Hindlimb muscle (tissue), 1 donor: ENCODE measurements at regions not wholly inside any gene's neighbourhood (a gene's known extent, or its start where the extent isn't known, plus 50 kb on each side); places are given as distances from the start of the nearest gene placed in this dataset.

ENCODE experiments used
- DNase-seq: peaks from one replicate; pipeline ENCODE4 v3.0.0-alpha.2; 2013

DNA sequence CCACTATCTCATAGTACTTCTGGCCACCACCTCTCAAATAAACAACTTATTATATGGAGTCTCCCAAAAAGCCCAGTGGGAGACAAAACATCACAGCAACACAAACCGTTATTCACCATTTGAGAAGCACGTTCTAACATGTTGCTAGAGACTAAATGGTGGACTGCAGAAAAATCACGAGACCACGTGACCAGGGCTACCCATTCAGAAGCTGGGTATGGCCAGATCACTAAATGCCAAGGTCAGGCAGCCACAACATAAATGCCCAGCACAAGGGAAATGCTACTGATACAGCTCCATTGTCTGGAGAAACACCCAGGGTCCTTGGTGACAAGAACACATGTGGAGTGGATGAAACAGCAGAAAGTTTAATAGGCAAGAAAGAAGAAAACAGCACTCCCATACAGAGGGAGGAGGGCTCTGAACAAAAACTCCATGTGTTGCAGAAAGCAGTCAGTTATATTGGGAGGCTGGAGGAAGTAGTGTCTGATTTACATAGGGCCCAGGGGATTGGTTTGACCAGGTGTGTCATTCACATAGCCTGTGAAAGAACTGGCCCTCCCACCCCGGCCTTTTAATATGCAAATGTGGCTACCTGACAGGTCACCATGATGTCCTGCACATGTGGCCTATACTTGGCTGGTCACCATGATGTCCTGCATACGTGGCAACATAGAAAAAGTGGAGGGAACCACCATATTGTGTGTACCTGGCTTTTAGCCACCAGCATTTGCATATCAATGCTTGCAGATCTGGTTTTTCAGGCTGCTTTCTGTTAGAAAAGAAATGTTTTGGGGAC, 97.2 kb downstream of the TRIM36 start:
- DNase-seq, result no peak

DNA sequence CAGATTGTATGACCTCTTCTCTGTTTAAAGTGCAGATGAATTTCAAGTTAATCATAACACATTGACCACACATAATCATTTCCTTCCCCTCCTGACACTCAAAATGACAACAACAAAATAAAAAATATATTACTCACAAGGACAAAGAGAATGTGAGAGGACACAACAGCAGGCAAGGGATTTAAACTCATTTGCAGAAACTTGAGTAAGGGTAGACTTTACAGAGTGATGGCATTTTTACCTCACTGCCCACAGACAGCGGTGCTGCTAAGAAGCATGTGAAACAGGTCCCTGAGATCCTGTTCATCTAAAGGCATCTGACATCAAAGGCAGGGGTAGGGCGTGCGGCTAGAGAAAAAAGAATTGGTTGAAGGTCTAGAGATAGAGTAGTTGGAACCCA, 99.0 kb downstream of the TRIM36 start:
- no peak for DNase-seq

DNA sequence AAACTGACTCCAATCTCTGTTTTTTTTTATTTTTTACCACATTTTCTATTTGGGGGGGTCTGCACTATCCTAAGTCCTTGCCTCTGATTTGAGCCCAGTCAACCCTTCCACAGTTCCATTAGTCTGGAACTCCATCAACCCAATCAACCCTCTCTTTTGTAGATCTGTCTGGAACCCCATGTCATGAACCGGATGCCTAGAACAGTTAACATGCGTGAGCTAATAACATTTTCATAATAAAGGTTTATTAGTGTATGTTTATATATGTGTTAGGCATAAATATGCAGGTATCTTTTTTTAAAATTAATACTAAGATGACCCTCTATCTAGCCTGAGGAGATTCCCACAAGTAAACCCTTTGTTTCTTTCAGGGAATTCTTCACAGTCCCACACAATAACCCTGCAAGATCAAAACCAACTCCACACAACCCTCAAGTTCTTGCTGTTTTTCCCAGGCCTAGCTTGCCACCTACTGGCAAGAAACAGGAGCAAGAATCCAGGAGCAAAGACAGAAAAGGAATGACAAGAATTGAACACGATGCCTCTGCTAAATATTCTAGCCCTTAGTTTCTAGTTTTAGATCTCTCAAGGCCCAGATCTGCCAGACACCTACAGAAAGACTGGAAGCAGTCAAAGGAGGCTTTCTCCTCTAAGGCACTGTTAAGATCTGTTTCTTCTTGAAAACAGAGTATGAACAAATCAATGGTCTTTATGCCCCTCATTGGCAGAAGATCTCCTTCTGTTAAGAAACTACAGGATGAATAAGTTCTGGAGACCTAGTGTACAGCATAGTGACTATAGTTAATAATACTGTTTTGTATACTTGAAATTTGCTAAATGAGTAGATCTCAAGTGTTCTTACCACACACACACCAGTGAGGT, 100.4 kb downstream of the TRIM36 start:
- peak; percentile 52 for DNase-seq

DNA sequence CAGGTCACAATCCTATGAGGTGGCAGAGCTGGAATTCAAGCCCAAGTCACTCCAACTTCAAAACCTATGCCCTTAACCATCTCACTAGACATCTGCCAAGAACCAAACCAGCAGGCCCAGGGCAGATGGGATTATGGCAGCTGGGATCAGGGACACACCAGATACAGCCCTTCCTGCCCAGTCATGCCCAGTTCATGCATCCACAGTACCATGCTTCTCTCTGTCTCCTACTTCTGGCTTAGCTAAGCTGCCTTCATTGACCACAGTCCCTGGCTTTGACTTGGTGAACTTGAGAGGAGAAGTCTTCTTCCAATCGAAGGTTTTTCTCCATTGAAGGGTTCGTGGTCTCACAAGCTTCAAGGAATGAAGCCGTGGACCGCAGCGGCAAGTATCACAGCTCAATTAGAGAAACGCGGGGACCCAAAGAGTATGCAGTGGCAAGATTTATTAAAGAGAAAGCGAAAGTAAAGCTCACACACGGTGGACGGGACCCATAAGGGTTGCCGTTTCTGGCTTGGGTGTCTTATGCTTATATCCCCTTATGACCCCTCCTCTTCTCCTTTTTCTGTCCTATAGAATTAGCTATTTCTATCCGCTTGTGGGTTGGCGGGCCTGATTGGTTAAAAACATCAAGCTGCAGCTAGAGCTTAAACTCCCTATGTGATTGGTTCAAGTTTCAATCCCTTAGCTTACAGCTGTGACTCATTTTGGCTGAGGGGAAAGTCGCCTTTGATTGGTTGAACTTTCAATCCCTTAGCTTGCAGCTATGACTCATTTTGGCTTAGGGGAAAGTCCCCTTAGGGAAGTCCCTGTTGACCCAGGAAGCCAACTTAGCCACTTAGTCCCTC, 101.2 kb downstream of the TRIM36 start:
- no peak for DNase-seq

DNA sequence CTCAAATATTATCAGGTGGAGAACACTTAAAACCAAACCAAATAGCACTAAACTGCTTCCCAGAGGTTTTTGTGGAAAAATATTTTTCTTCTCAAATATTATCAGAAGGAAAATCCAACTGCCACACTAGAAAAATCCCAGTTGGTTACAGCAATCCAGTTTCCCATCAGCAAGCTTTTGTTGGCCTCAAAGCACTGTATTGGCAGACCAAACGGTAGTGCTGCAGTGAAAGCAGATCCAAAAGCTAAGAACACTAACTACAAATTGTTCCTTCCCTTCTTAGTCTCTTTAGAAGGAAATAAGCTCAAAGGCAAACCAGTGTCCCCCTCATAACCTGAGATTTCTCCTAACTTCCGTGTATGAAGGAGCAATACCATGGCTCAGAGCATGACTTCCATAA, 105.3 kb downstream of the TRIM36 start:
- DNase-seq, result peak; percentile 54

DNA sequence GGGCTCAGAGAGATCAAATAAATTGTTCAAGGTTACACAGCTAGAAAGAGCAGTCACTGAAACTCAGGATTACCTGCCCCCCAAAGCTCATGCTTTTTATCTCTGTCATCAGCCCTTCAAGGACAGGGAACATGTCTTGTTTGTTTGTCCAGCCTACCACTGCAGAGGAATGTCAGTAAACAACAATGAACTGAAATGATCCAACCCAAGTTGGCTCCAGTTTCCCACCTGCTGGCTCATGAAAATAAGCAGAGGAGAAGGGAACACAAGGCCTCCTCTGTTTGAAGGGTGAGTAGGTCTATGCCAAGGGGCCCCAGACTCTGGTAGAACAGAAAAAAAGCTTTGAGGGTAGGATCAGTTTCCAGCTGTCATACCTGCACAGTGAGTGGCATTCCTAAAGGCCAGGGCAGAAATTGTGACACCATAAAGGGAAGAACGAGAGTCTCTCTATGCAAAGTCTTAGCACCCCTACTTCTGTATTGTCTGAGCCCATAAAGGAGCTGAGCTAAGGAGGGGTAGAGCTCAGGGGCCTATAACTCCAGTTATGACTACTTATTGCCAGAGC, 115.2 kb downstream of the TRIM36 start:
- DNase-seq, result no peak

DNA sequence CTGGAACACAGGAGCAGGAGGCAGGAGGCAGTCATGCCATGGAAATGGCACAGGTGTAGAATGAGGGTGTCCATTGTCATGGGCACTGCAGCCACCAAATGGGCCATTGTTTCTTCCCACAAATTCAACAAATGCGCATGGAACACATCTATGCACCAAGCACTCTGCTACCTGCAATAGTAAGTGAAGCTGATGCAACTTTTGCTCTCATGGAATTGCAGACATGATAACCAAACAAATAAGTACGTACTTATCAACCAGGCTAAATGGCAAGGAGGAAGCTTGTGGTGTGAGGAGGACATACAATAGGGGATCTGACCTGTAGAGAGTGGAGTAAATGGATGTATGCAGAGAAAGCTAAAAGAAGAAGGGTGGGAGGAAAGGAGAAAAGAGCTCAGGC, 116.8 kb downstream of the TRIM36 start:
- no peak for DNase-seq

DNA sequence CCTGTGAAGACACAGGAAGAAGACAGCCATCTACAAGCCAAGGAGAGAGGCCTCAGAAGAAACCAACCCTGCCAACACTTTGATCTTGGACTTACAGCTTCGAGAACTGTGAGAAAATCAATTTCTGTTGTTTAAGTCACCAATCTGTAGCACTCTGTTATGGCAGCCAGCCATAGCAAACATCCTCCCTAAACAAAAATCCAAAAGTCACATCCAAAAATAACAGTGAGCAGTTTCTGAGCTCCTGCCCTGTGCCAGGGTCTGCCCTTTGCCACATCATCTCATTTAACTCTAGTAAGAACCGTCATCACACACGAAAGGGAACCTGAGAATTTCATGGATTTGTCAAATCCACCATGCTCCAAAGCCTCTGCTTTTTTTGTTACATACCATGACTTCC, 118.8 kb downstream of the TRIM36 start:
- DNase-seq, result no peak

DNA sequence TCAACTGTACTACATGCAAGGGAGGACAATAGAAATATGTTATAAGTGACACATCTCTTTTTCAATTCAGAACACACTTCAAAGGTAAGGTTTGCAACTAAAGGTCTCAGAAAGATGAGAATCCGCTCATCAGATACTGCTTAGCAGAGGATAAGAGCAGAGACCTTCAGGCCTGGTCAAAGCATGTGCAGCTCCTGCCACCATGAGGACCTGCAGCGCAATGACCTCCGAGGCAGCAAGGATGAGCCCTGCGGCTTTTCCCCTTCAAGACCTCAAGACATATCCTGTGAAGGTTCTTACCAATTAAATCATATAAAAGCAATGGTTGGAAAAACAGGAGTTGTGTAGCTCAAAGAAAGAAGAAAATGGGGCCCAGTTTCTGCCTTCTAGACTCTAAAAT, 135.8 kb downstream of the TRIM36 start:
- DNase-seq, result no peak

DNA sequence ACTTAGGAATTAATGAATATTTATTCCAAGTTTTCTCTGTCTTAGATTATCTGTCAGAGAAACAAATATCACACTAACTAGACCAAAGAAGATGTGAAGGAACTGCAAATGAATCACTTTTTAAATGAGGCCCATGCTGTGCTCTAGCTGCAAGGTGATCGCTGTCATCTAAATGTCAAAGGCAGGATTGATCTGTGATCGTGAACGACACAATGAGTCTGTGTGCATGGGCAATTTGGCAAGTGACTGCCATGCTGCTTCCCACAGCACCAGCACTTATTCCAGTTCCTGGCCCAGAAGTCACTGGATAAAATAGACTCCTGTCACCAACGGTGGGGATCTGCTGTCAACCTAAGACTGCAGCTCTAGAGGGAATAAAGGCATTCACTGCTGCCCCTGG, 141.2 kb downstream of the TRIM36 start:
- no peak for DNase-seq

DNA sequence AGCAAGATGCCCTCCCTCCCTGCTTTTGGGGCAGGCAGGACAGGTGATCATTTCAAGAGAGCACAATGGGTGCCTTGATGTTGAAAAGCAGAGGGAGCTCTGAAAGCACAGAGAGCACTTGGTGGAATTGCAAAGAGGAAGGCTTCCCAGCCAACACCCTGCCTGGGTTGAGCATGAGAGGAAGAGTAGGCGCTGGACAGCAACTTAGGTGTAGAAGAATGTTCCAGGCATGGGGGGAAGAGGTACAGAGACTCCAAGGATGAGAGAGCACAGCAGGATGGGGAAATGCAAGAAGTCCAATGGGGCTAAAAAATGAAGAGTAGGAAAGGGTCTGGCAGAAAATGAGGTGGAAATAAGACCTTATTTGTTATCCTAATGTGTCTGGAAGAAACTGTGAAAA, 144.8 kb downstream of the TRIM36 start:
- no peak for DNase-seq

DNA sequence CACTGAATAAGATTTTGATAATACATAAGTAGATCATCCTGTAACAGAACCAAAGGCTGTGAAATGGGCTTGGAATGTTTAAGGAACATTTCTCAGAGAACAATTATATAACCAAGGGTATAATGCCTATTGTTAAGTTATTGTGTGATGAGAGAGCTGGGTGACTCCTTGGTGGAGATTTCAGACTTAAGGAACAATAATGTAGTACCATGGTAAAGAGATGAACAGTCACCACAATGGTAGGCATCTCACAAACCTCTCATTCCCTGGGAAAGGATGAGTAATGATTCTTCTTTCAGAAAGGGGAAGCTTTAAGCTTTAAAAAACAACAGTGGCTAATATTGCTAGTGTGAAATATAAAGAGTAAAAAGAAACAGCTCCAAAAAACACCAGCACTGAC, 147.4 kb downstream of the TRIM36 start:
- no peak for DNase-seq

DNA sequence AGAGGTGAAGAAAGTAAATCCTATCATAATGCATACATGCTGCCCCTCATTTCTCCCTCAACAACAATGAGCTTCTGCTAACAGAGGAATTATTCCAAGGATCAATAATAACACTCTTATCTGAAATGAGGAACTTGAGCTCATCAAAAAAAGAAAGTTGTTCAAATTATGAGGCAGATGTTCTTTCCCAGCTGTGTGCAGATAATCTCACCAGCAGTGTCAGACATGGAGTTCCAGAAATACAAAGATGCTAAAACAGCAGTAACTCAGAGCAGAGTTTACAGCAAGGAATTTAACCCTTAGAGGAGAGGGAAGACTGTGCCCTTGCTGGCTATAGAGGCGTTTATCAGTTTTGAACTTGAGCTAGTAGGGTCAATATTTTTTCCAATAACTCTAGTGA, 153.1 kb downstream of the TRIM36 start:
- no peak for DNase-seq

DNA sequence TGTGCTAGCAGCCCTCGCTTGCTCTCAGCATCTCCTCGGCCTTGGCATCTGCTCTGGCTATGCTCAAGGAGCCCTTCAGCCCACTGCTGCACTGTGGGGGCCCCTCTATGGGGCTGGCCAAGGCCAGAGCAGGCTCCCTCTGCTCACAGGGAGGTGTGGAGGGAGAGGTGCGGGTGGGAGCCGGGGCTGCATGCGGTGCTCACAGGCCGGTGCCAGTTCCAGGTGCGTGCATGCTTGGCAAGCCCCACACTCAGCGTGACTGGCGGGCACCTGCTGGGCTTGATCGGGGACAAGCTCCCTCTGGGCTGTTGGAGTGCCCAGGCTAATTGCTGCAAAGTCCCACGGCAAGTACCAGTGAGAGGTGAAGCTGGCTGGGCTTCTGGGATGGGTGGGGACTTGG, 170.5 kb downstream of the TRIM36 start:
- DNase-seq, result no peak

DNA sequence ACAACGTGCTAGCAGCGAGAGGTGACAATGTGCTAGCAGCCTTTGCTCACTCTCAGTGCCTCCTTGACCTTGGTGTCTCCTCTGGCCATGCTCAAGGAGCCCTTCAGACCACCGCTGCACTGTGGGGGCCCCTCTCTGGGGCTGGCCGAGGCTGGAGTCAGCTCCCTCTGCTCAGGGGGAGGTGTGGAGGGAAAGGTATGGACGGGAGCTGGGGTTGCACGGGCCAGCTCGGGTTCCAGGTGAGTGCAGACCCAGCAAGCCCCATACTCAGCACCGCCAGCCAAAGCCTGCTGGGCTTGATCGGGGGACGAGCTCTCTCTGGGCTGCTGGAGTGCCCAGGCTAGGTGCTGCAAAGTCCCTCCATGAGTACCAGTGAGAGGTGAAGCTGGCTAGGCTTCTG, 180.2 kb downstream of the TRIM36 start:
- DNase-seq, result no peak

DNA sequence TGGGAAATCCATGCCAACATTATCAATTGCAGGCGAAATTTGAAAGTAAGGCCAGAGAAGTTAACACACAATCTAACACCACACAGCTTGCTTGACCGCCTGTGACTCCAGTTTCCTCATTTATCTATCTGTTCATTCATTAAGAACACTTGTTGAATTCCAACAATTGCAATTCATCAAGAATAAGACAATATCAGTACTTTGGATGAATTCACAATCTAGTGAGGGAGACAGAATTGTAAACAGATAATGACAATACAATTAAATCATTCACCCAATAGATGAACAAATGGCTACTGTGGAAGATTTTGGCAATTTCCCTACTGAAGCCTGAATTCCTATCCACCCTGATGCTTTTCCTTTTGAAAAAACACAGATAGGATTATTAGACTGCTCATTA, 181.6 kb downstream of the TRIM36 start:
- no peak for DNase-seq

DNA sequence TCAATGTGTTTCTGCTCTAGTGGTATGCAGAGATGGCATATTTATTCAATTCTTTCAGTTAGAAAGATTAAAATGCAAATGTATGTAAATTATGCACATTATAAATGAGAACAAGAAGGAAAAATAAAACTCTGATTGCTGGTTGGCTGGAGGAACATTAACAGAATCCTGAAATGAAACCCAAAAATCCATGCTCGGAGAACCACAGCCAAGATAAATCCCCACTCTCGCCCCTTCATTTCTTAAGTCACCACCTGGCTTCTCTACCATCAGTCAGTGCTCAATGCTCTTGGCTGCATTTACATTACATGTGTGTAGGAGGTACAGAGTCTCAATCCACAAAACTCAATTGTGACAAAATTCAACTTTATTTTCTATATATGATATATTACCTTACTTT, 184.9 kb downstream of the TRIM36 start:
- no peak for DNase-seq

DNA sequence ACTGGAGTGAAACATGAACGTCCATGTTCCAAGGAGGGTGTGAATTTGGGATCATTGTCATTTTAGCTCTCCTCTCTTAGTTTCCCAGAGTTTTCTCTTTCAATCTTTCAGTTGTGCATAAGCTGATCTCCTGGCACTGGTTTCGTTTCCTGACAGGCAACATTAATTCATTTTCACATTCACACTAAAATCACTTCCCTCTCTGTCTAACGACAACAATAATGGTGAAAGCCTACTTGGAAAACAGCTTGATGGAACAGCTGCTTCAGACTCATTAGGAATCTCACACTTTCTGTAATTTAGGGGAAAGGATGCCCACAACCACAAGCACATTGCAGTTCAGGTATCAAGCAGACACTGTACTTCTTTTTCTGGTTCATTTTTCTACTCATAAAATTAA, 188.6 kb downstream of the TRIM36 start:
- no peak for DNase-seq

DNA sequence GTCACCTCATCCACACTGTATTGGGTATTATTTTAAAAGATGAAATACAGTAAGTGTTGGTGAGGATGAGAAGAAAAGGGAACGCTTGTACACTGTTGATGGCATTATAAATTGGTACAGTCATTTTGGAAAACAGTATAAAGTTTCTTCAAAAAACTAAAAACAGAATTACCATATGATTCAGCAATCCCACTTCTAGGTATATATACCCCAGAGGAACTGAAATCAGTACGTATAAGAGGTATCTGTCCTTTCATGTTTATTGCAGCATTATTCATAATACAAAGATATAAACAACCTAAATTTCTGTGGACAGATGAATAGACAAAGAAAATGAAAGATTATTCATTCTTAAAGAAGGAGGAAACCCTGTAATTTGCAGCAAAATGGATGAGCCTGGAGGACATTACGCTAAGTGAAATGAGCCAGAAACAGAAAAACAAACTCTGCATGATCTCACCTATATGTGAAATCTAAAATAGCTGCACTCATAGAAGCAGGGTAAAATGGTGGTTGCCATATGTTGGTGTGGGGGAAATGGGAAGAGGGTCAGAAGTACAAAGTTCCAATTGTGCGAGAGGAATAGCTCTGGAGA, 191.6 kb downstream of the TRIM36 start:
- DNase-seq, result no peak

DNA sequence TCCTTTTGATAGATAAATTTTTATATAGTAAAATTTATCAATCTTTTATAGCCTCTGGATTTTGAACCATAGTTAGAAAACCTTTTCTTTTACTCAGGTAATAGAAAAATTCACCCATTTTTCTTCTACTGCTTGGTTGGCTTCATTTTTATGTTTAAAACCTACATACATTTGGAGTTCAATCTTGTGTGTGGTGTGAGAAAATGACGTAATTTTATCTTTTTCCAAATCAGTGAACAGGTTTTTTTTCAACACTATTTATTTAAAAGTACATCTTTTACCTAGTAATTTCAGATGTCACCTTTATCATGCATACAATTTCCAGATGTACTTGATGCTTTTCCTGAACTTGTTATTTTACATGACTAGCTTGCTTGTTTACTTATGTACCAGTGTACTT, 200.2 kb downstream of the TRIM36 start:
- no peak for DNase-seq

DNA sequence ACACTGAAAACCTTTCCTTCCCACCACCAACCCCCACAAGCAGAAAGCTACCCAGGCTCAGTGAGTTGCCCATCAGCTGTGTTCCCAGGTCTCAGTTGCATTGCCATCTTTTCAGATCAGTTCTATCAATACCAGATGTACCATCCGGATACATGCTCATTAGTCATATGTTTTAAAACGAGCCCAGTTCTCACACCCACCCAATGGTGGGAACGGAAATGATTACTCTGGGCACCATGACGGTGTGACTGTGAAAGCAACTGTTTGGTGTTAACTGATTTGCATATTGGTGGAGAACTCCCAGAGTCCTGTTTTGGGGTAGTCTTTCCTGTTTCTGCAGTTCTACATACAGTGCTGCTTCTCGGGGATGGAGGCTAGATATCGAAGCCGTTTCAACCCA, 212.3 kb downstream of the TRIM36 start:
- no peak for DNase-seq

DNA sequence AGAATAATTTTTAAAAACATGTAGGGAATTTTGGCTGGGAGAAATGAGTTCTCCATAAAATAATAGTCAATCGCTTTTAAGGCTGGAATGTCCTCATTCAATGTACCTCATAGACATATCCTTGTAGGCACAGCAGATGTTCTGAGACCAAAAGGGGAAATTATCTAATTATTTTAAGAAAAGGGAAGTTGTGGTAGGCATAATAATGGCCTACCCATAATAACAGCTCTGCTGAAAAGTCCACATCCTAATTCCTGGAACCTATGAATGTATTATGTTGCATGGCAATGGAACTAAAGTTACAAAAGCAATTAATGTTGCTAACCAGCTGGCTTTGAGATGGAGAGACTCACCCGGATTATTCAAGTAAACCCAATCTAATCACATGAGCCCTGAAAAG, 216.1 kb downstream of the TRIM36 start:
- DNase-seq, result no peak
